Parathyroid adenoma (tissue), 2 donors: ENCODE measurements at regions not wholly inside any gene's neighbourhood (a gene's known extent, or its start where the extent isn't known, plus 50 kb on each side); places are given as distances from the start of the nearest gene placed in this dataset.

Source experiments
- H2AFZ ChIP-seq: fragments of 300-600 bp; sonication (generic); one replicate; pipeline ENCODE4 v1.7.0; 2017; ENCODE audit warnings: antibody characterized with exemption, mild to moderate bottlenecking
- H3K27ac ChIP-seq: fragments of 300-600 bp; sonication (generic); one replicate; pipeline ENCODE4 v1.7.0; 2017
- H3K27me3 ChIP-seq: fragments of 300-600 bp; sonication (generic); one replicate; pipeline ENCODE4 v1.7.0; 2017; ENCODE audit warnings: low read length; ENCODE audit not compliant: control insufficient read depth, insufficient read depth
- H3K36me3 ChIP-seq: fragments of 300-600 bp; sonication (generic); one replicate; pipeline ENCODE4 v1.7.0; 2017; ENCODE audit warnings: low read length; ENCODE audit not compliant: control insufficient read depth, insufficient read depth
- H3K4me1 ChIP-seq: fragments of 300-600 bp; sonication (generic); one replicate; pipeline ENCODE4 v1.7.0; 2017; ENCODE audit warnings: control low read depth
- H3K4me2 ChIP-seq: fragments of 300-600 bp; sonication (generic); one replicate; pipeline ENCODE4 v1.7.0; 2017; ENCODE audit warnings: low read length
- H3K4me3 ChIP-seq: fragments of 300-600 bp; sonication (generic); one replicate; pipeline ENCODE4 v1.7.0; 2017; ENCODE audit warnings: low read depth, low read length
- H3K79me2 ChIP-seq: fragments of 300-600 bp; sonication (generic); one replicate; pipeline ENCODE4 v1.7.0; 2017; ENCODE audit warnings: control low read depth
- H3K9ac ChIP-seq: fragments of 300-600 bp; sonication (generic); one replicate; pipeline ENCODE4 v1.7.0; 2017; ENCODE audit warnings: mild to moderate bottlenecking
- H3K9me3 ChIP-seq: fragments of 300-600 bp; sonication (generic); one replicate; pipeline ENCODE4 v1.7.0; 2017; ENCODE audit warnings: low read length; ENCODE audit not compliant: control insufficient read depth
- TF ChIP-seq, protein P1 (sequence below): fragments of 300-600 bp; sonication (generic); IDR thresholded peaks from one replicate; pipeline ENCODE4 v1.7.0; 2017; ENCODE audit warnings: antibody characterized with exemption, mild to moderate bottlenecking
- donor health status: primary hyperparathyroidism.

DNA sequence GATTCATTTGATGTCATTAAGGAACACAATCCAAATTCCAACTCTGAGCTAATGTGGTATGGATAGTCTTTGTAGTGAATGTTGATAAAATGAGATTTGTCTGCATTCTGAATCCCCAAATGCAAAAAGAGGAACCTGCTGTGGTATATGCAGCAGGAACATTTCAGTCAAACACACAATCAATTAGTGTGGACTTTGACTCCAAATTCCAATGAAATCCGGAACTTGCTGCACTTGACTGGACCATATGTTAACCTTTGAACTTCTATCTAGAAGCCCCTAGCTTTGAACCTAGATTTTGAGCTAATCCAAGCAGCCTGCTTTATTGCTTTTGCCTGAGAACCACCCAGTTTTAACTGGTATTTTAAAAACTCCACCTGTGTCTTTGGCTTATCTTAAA is 341.3 kb downstream of the SPRY2 start:
- Histone ChIP-seq H3K79me2 (no peaks in the 10 kb centered on the region), H3K4me3 (no peak overlapping the region), H3K27ac (no peak overlapping the region), H3K4me1 (no peaks in the 10 kb centered on the region), H3K4me2 (no peak overlapping the region), H3K9ac (no peak overlapping the region), H3K27me3 (no peaks in the 10 kb centered on the region), H3K36me3 (no peaks in the 10 kb centered on the region), H2AFZ (no peak overlapping the region), H3K9me3 (no peaks in the 10 kb centered on the region)
- TF ChIP-seq, protein P1, sequence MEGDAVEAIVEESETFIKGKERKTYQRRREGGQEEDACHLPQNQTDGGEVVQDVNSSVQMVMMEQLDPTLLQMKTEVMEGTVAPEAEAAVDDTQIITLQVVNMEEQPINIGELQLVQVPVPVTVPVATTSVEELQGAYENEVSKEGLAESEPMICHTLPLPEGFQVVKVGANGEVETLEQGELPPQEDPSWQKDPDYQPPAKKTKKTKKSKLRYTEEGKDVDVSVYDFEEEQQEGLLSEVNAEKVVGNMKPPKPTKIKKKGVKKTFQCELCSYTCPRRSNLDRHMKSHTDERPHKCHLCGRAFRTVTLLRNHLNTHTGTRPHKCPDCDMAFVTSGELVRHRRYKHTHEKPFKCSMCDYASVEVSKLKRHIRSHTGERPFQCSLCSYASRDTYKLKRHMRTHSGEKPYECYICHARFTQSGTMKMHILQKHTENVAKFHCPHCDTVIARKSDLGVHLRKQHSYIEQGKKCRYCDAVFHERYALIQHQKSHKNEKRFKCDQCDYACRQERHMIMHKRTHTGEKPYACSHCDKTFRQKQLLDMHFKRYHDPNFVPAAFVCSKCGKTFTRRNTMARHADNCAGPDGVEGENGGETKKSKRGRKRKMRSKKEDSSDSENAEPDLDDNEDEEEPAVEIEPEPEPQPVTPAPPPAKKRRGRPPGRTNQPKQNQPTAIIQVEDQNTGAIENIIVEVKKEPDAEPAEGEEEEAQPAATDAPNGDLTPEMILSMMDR = no peak

DNA sequence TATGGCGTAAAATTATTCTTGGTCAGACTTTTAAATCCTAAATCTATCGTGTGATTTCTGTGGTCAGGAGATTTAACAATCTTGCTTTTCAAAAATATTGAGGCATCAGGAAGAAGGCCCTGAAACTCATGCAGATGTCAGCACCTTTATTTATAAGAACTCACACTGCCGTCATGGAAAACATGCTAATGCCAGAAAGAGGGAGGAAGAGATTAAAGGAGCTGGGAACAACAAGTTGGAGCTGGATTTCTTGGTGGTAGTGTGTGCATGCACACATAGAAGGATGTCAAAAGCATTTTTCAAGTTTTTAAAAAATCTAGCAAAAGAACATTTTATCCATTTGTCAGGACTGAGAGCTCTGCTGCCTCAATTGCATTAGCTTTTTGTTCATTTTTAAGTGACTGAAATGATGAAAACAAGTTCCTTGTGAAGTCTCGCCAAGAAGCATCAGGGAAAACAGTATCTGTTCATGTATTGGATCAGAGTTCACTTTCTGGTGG is 342.5 kb downstream of the SPRY2 start:
- Histone ChIP-seq H3K9me3 (no peaks in the 10 kb centered on the region), H3K27me3 (no peaks in the 10 kb centered on the region), H3K36me3 (no peaks in the 10 kb centered on the region), H3K4me3 (no peak overlapping the region), H3K9ac (no peak overlapping the region), H3K79me2 (no peaks in the 10 kb centered on the region), H2AFZ (no peak overlapping the region), H3K4me1 (no peaks in the 10 kb centered on the region), H3K4me2 (no peak overlapping the region), H3K27ac (no peak overlapping the region)
- TF ChIP-seq, protein P1 = no peak

DNA sequence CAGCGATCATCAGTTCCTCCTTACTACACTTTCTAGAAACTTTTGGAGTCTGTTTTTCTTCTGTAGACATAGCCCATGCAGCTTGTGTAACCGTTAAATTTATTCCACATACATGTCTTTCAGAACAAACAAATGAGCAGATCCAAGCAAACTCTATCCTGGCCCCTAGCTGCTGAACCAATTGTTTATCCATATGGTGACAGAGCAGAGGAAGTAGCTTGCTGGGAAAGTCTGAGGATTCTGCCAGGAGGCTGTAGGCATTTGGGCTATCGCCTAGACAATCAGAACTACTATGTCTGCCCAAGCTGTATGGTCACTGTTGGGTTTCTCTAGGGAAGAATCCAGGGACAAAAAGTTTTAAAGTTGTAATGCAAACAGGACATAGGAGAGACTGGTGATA is 343.7 kb downstream of the SPRY2 start:
- TF ChIP-seq, protein P1 = no peak
- no peak overlapping the region for H3K27ac ChIP-seq
- H3K4me2 ChIP-seq = no peak overlapping the region
- H3K4me1 ChIP-seq = no peaks in the 10 kb centered on the region
- no peaks in the 10 kb centered on the region for H3K9me3 ChIP-seq
- H3K36me3 ChIP-seq = no peaks in the 10 kb centered on the region
- H3K79me2 ChIP-seq = no peaks in the 10 kb centered on the region
- H3K9ac ChIP-seq = no peak overlapping the region
- H2AFZ ChIP-seq = no peak overlapping the region
- H3K4me3 ChIP-seq = no peak overlapping the region
- no peaks in the 10 kb centered on the region for H3K27me3 ChIP-seq

DNA sequence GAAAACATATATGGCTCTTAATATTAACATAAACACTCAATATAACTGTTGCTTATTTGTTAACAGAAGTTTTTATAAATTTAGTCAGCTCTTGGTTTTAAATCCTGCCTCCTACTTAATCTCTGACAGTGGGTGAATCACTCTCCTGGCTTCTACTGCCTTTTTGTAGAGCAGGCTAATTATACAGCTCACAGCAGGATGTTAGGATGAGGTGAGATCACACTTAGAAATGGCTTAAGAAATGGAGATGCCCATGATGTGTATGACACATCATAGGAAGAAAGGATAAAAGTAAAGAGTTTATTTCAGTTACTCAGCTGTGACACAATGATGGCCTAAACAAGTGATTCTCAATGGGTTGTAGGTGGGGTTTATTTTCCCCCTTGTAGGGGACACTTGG is 345.6 kb downstream of the SPRY2 start:
- H3K4me1 ChIP-seq = no peaks in the 10 kb centered on the region
- H3K27ac ChIP-seq = no peak overlapping the region
- H3K79me2 ChIP-seq = no peaks in the 10 kb centered on the region
- H3K9ac ChIP-seq = no peak overlapping the region
- no peaks in the 10 kb centered on the region for H3K27me3 ChIP-seq
- H3K4me2 ChIP-seq = no peak overlapping the region
- no peak overlapping the region for H3K4me3 ChIP-seq
- TF ChIP-seq, protein P1 = no peak
- no peaks in the 10 kb centered on the region for H3K9me3 ChIP-seq
- no peak overlapping the region for H2AFZ ChIP-seq
- no peaks in the 10 kb centered on the region for H3K36me3 ChIP-seq

DNA sequence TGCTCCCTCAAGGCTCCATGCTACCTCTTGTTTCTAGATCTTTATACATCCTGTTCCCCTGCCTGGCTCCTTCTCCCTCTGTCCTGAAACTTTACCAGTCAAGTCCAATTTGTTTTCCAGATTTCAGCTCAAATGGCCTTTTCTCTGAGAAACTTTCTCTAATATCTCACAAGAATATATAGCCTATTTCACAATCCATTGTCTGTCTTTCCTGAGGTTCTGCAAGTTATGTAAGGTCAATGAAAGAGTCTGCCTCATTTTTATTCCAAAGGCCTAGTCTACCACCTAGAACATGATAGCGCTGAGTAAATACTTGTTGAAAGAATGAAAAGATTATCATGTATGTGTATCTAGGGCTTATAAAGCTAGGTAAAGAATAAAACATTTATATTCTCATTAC is 348.8 kb downstream of the SPRY2 start:
- no peaks in the 10 kb centered on the region for H3K79me2 ChIP-seq
- no peak overlapping the region for H3K4me2 ChIP-seq
- H2AFZ ChIP-seq = no peak overlapping the region
- H3K27me3 ChIP-seq = no peaks in the 10 kb centered on the region
- no peaks in the 10 kb centered on the region for H3K9me3 ChIP-seq
- H3K27ac ChIP-seq = no peak overlapping the region
- H3K4me1 ChIP-seq = no peaks in the 10 kb centered on the region
- H3K4me3 ChIP-seq = no peak overlapping the region
- TF ChIP-seq, protein P1 = no peak
- no peak overlapping the region for H3K9ac ChIP-seq
- no peaks in the 10 kb centered on the region for H3K36me3 ChIP-seq
